ENCODE measurements at regions not wholly inside any gene's neighbourhood (a gene's known extent, or its start where the extent isn't known, plus 50 kb on each side); places are given as distances from the start of the nearest gene placed in this dataset.

- no peak for DNase-seq (ENCODE audit: low read depth)
These were observed 53.6 kb upstream of the TPM4 start for GRCh38 chr19:16022681-16023080.

GRCh38 chr19:16023146-16023915 is 53.0 kb upstream of the TPM4 start:
- no peak for DNase-seq (ENCODE audit: low read depth)

- DNase-seq (ENCODE audit: low read depth): no peak
These were observed 51.8 kb upstream of the TPM4 start for GRCh38 chr19:16024266-16025107.

- DNase-seq (ENCODE audit: low read depth): peak; percentile 61
These were observed 50.9 kb upstream of the TPM4 start for GRCh38 chr19:16025108-16026101.

- DNase-seq (ENCODE audit: low read depth): no peak
These were observed 50.2 kb upstream of the TPM4 start for GRCh38 chr19:16026131-16026530.

Measured in GM04504 (cell line).